NCI-H524 (cell line): ENCODE measurements at regions not wholly inside any gene's neighbourhood (a gene's known extent, or its start where the extent isn't known, plus 50 kb on each side); places are given as distances from the start of the nearest gene placed in this dataset.

Experiments used
- DNase-seq, 2 experiments: peaks; one replicate each; lab custom pipeline; 2025; lab: John Stamatoyannopoulos, UW

DNA sequence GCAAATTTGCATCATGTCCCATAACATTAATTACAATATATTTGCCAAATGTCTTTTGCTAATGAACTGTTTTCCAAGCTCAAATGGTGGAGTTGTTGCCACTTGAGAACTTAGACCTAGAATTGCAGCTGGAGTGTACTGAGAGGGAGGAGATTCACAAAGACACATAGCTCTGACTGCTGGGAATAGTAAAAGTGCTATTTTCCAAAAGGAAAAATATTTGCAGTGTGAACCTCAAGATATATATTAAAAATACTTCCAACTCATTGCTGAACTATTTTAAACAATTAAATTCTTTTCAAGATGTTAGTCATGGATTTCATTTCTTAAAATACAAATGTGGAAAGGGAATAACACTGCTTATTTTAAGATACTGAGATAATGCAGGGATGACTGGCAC lies 666.8 kb upstream of the ARPP21 start:
- DNase-seq: no peak

DNA sequence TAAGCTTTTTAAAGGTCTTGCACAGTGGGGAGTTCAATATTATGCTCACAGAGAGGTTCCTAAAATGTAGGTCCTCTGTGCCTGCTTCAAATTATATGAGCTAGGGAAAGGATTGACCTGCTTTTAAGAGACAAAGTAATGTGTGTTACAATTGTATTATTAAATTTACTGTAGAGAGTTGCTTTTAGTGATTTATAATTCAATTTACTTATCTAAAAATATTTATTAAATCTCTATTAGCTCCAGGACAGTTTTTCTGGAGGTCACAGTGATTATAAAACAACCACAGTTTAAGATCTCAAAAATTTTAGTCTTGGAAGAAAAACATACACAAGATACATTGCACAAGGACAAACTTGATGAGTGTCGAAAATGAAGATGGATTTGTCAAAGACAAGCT lies 665.7 kb upstream of the ARPP21 start:
- DNase-seq: no peak

DNA sequence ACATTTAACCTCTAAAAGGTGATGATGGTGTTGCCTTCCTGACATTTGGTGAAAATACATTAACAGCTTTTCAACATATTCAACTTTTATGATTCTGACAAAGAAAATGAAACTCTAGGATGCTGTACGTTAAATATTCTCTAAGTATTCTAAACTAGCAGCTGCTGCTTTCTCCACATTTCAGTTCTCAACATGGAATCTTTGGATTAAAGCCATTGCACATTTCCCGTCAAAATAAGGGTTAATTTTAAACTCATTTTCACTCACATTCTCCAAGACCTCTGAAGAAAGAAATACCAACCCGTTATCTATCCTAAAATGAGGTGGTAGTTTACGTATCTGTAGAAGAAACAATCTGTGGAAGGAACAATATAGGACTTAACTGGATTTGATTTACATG lies 655.7 kb upstream of the ARPP21 start:
- no peak for DNase-seq

DNA sequence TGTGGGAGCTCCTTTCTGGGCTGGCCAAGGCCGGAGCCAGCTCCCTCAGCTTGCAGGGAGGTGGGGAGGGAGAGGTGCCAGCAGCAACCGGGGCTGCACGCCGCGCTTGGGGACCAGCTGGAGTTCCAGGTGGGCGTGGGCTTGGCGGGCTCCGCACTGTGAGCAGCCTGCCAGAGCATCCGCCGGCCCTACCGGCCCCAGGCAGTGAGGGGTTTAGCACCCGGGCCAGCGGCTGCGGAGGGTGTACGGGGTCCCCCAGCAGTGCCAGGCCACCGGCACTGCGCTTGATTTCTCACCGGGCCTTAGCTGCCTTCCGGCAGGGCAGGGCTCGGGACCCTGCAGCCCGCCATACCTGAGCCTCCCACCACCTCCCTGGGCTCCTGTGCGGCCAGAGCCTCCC lies 651.0 kb upstream of the ARPP21 start:
- no peak for DNase-seq

DNA sequence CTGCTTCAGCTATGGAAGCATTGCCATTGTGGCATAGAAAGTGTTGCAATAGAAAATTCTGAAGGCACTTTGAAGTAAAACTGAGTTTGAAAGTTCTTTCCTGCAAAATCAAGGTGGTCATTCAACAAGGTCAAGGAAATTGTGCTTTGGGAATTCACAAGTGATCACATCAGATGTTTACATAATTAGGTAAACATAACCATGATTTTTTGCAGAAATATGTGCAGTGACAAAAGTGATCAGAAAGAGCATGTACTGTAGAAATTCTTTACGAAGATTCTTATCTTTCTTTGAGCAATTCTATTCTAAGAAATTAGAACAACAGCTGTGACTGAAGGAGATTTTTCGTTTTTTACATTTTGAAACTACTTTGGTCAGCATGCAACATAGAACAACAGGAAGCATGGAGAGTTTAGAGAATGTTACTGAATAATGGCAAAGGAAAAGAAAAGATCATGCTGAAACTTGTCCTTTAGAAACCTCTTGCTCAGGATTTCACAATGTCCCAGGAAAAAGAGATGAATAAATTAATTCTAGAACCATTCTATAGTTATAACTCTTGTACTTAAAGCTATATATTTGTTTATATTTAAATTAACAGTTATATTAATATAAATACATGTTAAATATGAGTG lies 643.4 kb upstream of the ARPP21 start:
- no peak for DNase-seq

DNA sequence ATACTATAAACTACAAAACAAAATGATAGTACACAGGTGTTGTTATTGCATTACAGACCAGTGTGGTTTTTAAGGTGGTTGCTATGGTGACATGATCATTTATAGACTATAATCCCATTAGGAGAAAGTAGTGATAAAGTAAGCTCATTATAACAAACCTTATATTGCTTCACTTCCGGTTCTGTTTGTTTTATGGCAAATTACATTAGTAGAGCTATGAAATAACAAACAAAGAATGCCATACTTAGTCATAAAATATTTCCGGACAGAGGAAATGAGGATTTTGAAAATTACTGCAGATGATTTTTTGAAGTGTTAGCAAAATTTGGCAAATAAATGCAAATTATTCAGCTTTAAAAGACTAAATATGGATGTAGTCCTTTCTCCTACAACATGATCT lies 640.4 kb upstream of the ARPP21 start:
- DNase-seq: peak in 1 of 2 experiments; percentile 13

DNA sequence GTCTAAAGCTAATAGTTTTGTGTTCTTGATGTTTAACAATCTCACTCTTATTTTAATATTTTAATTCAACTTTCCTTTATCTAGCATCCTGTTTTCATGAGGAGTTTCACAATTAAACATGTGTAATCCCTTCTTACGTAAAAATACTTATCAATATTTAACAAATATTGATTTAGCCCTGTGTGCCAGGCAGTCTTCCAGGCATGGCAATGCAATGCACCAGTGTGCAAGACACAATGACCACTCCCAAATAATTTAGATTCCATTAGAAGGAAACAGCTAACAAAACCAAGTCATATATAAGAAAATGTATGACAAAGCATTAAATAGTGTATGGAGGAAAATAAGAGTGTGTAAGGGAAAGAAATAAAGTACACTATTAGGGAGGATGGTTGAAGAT lies 627.1 kb upstream of the ARPP21 start:
- no peak for DNase-seq

DNA sequence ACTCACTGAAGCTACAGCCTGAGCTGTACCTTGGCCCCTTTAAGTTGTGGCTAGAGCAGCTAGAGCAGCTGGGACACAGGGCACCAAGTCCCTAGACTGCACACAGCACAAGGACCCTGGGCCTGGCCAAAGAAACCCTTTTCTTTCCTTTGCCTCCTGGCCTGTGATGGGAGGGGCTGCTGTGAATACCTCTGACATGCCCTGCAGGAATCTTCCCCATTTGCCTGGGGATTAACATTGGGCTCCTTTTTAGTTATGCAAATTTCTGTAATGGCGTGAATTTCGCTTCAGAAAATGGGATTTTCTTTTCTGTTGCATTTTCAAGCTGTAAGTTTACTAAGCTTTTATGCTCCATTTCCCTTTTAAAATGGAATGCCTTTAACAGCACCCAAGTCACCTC lies 611.2 kb upstream of the ARPP21 start:
- DNase-seq: no peak

DNA sequence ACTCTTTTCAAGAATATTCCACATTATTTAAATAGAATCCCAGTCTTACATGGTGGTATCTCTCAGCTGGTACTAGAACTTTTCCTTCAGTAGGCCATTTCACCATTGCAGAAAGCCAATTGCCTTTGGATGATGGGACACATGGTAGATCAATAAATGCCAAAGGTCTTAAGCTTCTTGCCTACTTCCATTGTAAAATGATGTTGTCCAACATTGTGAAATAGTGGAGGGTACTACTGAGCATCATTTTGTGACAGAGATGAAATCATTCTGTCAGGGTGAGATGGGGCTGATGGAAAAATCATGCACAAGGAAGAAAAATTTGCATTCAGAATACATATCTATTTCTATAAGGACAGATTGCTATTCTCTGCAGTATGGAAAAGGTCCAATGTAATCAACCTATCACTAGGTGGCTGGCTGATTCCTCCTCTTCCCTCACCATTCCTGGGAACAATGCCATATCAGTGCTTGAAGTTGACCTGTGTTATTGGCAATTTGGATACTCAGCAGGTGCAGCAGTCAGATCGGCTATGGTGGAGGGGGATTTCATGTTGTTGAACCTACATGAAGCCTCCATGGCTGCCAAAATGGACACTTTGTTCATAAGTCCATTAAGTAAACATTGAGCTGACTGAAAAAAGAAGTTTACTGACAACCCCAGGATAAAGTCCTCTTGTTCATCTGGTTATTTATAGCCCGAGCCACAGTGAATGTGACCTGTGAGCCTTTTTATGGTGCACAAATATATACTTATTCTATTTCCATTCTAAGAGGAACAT lies 596.9 kb upstream of the ARPP21 start:
- DNase-seq: no peak

DNA sequence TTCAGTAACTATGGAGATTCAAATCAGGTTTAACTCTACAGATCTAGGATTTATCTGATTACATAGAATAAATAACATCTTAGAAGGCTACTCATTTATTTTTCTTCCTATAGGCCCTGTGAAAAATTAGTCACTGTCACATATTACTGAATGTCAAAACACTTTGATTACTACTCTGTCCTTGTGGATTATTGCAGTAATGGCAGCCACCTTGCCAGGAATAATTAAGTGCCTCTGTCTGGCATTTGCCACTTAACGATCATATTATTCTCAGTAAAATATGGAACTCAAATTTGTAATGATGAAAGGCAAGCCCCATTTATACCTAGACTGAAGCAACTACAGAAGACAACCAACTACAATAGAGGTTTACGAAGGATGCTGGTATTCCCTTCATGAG lies 596.3 kb upstream of the ARPP21 start:
- DNase-seq: no peak

DNA sequence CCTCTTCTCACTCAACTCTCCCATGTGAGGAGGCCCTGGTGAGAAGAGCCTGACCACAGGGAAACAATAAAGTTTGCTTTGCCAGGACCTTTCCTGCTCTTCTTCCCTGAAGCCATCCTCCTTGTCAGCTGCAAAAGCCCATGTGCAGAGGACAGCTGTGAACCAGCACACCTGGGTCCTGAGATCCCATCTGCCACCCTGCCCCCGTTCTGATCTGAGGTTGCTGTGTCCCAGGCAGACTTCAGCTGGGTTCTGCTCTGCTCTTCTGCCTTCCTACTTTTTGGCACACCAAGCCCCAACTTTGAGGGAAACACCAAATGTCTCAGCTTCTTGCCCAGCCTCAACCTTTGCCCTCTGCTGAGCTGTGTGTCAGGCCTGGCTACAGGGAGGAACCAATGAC lies 595.1 kb upstream of the ARPP21 start:
- DNase-seq: no peak

DNA sequence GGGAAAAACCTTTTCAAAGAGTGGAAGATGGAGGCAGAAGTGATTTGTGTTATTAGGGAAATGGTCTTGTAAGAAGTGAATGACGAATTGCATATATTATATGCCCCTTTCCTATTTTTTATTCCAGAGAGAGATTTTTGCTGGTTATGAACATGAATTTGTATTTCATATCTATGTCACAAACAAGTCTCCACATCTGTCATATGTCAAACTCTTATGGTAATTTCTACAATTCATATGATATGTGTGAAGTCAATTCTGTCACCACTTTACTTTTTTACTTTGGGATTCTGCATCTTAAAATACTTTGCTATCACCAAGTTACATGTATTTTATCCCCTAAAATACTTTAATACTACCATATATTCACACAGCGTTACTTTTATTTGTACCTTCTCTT lies 594.2 kb upstream of the ARPP21 start:
- DNase-seq: no peak

DNA sequence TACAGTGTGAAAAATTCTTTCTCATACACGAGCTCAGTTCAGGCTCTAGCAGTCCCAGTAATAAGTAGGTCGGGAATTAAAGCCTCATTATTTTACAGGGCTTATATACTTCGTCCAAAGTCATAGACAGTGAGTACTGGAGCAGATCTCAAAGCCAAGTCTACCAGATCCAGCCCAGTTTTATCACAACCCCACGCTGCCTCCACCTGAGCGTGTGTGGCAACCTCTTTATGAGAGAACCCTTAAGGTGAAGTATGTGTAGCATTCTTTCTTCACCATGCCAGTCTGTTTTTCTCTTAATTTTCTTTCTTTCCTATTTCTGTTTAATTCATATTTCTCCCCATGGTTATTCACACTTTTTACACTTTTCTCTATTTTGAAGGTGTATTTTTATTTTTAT lies 574.6 kb upstream of the ARPP21 start:
- no peak for DNase-seq

DNA sequence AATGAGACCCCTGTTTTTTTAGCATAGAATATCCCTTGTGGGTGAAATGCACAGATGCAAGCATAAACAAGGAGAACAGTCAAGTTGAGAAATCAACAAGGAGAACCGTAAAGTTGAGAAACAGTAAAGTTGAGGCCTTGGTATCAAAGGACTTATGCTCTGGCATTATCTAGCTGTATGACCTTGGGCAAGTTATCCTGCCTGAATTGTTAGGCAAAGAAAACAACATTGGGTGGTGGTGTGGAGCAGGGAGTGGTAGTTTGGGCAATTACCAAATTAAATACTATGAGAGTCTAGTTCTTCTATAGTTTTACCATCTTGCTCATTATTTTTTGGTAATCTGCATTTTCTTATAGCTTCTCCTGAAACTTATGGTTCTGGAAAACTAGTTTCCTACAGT lies 573.4 kb upstream of the ARPP21 start:
- no peak for DNase-seq

DNA sequence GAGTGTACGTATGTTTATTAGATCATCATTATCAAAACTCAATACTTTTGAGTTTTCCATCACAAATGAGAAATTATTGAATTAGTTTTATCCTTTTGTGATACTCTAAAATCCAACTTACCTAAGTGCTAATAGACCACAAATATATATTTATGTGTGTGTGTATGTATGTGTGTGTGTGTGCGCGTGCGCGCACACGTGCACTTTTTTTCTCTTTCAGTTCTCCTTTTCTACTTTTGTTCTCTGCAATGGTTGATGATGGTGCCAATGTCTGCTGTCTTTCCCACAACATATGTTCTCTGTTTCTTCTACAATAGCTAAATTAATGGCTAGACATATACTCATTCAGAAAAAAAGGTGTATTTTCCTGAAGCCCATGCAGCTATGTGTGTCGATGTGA lies 571.6 kb upstream of the ARPP21 start:
- no peak for DNase-seq

DNA sequence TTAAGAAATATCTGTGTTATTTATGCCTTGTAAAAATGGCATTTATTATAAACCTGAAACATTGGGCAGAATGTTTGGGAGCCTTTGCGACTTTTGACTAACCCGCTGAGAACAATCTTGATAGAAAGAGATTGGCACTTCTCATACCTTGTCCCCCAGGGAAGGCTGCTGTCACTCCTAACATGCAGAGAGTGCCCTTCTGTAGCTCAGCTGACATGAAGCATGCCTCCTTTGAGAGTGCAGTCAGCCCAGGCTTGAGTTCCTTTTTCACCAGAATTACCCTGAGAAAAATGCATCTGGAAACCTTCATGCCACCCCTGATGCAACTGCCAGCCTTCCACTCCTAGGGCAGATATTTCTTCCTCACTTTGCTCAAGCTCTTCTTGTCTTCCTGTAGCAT lies 569.2 kb upstream of the ARPP21 start:
- DNase-seq: no peak

DNA sequence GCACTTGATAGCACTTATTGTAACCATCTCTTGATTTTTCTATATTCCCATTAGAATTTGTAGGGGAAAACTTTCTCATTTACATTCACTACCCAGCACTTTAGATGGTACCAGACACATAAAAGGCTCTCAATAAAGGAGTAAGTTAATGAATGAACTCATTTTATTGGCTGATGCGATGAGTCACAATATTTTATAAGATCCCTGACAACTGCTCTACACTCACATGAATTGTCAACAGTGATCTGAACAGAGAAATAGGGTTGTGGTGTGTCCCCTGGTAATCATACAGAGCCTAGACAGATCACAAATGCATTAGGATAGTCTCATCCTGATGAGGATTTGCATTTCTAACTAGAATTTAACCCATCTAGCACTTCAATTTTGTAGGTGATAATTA lies 567.6 kb upstream of the ARPP21 start:
- no peak for DNase-seq

DNA sequence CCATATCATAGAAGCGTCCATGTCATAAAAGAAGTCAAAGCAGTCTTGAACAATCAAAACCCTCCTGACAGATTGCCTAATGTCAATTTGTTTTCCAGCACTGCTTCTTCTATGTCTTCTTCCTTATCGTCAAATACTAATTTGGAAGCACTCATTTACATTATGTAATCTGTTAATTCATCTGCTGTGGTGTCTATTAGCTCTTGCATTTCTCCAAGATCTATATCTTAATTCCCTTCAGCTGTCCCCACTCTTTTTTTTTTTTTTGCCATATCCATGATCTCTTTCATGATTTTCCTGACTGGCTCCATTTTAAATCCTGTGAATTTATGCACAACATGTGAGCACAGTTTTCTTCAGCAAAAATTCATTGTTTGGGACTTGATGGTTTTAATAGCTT lies 560.5 kb upstream of the ARPP21 start:
- DNase-seq: no peak

DNA sequence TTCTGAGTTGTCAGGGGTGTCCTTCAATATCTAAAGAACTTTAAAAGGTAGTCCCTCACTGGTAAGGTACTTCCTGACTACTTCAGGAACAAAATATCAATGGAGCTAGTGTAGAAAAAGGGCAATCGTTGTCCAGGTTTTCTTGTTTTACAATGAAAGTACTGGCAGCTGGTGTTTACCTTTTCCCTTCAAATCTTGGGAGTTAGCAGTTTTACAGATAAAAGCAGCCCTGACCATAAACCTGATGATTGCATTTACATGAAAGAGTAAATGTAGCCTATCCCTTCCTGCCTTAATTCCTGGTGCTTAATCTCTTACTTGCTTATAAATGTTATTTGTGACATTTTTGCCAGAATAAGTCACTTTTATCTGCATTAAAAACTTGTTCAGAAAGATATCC lies 559.9 kb upstream of the ARPP21 start:
- DNase-seq: no peak

DNA sequence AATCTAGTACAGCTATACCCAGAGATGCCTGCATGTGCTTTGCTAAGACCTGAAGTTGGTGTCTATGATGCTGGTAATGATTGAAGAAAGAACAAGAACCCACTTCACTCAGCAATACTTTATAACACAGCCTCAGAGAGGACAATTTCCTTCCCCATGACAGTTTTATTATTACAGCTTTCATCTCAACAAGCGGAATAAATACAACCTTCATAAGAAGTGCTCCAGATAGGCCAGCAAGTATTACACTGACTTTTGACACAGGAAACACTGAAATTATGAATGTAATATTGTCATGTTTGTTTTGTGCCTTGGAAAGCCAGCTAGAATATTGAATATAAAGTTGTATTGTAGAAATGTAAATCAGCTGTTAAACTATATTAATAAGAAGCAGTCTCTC lies 557.4 kb upstream of the ARPP21 start:
- no peak for DNase-seq

DNA sequence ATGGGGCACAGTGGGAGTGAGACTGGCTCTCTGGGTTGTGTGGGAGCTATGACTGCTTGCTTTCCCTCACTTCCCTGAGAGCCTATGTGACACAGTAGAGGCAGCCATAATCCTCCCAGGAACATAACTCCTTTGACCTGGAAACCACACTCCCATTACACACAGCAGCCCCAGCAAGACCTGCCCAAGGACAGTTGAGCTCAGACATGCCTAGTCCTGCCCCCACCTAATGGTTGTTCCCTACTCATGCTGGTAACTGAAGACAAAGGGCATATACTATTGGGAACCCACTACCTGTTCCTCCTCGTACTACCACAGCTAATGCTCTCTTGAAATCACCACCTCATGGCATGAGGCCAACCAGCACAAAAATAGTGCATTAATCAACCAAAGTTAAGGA lies 550.4 kb upstream of the ARPP21 start:
- no peak for DNase-seq

DNA sequence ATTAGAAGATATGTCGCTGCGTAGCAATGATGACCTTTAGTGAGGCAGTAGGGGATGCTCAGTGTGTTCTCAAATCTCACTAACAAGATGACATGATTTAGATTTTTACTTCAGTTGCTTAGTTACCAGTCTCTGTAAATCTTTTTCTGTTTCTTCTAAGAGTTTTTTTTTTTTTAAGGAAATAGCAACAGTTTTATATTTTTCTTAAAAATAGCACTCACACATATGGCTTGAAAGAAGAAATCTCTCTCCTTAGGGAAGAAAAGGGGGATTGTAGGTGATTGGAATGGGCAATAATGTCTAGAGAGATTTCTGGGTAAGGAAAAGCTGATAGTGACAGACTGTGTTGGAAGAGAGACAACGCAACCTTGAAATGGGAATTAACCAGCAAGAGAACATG lies 524.6 kb upstream of the ARPP21 start:
- DNase-seq: no peak

DNA sequence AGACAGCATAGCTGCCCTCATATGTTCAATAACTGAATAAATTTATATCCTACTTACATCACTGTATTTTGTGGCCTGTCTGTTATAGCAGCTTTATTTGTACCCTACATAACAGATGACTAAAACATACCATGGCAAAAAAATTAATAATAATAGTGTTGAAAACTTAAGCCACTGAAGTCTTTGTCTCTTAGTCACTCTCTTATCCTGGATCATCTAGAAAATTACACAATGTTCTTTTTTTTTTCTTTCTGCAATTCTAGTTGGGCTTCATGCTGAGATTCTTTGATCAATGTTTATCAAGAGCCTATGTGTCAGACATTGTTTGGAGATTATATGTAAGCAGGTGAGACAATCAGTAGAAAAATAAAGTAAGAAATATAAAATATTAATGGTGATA lies 519.3 kb upstream of the ARPP21 start:
- no peak for DNase-seq

DNA sequence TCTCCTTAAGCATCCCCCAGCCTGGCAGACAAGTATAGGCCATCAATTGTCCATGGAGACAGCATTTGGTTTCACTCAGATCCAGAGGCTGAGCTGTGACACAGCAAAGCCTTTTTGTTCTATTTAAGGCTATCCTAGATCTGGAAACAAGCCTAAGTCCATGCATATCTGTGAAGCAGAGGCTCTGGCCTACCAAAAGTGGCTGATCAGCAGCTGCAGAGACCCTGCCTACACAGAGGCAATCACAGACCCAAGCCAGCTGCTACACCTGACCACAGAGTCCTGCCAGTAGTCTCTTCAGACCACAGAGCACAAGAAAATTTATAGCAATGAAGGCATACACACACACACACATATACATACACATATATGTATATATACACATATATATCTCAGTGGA lies 501.7 kb upstream of the ARPP21 start:
- no peak for DNase-seq
